Astrocyte (in vitro differentiated cells and primary cell): ENCODE measurements at regions not wholly inside any gene's neighbourhood (a gene's known extent, or its start where the extent isn't known, plus 50 kb on each side); places are given as distances from the start of the nearest gene placed in this dataset.

Experiments
- DNase-seq: peaks from one replicate; pipeline ENCODE4 v3.0.0-alpha.2; 2010; ENCODE audit warnings: low read depth
- FAIRE-seq: peaks from 2 replicates; lab custom pipeline; 2011; peaks lifted over from hg19 to GRCh38; lab: Jason Lieb, UNC
- H2AFZ ChIP-seq: 2 replicates; pipeline ENCODE4 v1.6.0; 2012; ENCODE audit warnings: low read depth, low read length, inconsistent platforms
- H3K27ac ChIP-seq: 2 replicates; pipeline ENCODE4 v1.5.1; 2011; ENCODE audit warnings: low read depth, low read length, inconsistent platforms
- H3K27me3 ChIP-seq: 2 replicates; pipeline ENCODE4 v1.6.0; 2011; ENCODE audit warnings: low read length, inconsistent platforms; ENCODE audit not compliant: insufficient read depth
- H3K36me3 ChIP-seq: 2 replicates; pipeline ENCODE4 v1.5.1; 2011; ENCODE audit warnings: low read length, inconsistent platforms; ENCODE audit not compliant: insufficient read depth
- H3K4me1 ChIP-seq: 2 replicates; pipeline ENCODE4 v1.5.1; 2011; ENCODE audit warnings: low read length, inconsistent platforms; ENCODE audit not compliant: insufficient read depth
- H3K4me2 ChIP-seq: 2 replicates; pipeline ENCODE4 v1.6.0; 2012; ENCODE audit warnings: low read length, inconsistent platforms
- H3K4me3 ChIP-seq: 2 replicates; pipeline ENCODE4 v1.5.1; 2011; ENCODE audit warnings: low read depth, mild to moderate bottlenecking, low read length, inconsistent platforms; ENCODE audit not compliant: insufficient read depth
- H3K79me2 ChIP-seq: 2 replicates; pipeline ENCODE4 v1.6.0; 2012; ENCODE audit warnings: mild to moderate bottlenecking, low read length, inconsistent platforms; ENCODE audit not compliant: insufficient read depth
- H3K9ac ChIP-seq: 2 replicates; pipeline ENCODE4 v1.6.0; 2012; ENCODE audit warnings: mild to moderate bottlenecking, low read length, inconsistent platforms
- H3K9me3 ChIP-seq: 2 replicates; pipeline ENCODE4 v1.5.1; 2012; ENCODE audit warnings: low read depth, mild to moderate bottlenecking, low read length, inconsistent platforms; ENCODE audit not compliant: insufficient read depth
- H4K20me1 ChIP-seq: 2 replicates; pipeline ENCODE4 v1.6.0; 2012; ENCODE audit warnings: low read length, inconsistent platforms; ENCODE audit not compliant: insufficient read depth
- H3K27ac Mint-ChIP-seq: one replicate; pipeline ENCODE4 v1.8.0; 2021; ENCODE audit warnings: mild to moderate bottlenecking, mixed read lengths; ENCODE audit not compliant: unreplicated experiment
- H3K27me3 Mint-ChIP-seq: one replicate; pipeline ENCODE4 v1.8.0; 2021; ENCODE audit warnings: low read depth, mixed read lengths; ENCODE audit not compliant: unreplicated experiment
- H3K36me3 Mint-ChIP-seq: one replicate; pipeline ENCODE4 v1.8.0; 2021; ENCODE audit warnings: low read depth, mixed read lengths; ENCODE audit not compliant: unreplicated experiment
- H3K4me1 Mint-ChIP-seq: one replicate; pipeline ENCODE4 v1.8.0; 2021; ENCODE audit warnings: low read depth, mixed read lengths; ENCODE audit not compliant: unreplicated experiment
- H3K4me3 Mint-ChIP-seq: one replicate; pipeline ENCODE4 v1.8.0; 2021; ENCODE audit warnings: mild to moderate bottlenecking, moderate library complexity, mixed read lengths; ENCODE audit not compliant: unreplicated experiment
- H3K9me3 Mint-ChIP-seq: one replicate; pipeline ENCODE4 v1.8.0; 2021; ENCODE audit warnings: mild to moderate bottlenecking, mixed read lengths; ENCODE audit not compliant: unreplicated experiment
- CTCF ChIP-seq: IDR thresholded peaks from 2 replicates; pipeline ENCODE4 v1.5.1; 2011; ENCODE audit warnings: low read depth, mild to moderate bottlenecking, inconsistent platforms, low read length, moderate library complexity; ENCODE audit not compliant: insufficient read depth
- EZH2 ChIP-seq: IDR thresholded peaks from 2 replicates; pipeline ENCODE4 v1.6.1; 2012; ENCODE audit warnings: mild to moderate bottlenecking, low read length, inconsistent platforms; ENCODE audit not compliant: insufficient read depth

- Histone ChIP-seq H3K27me3 (no peaks in the 10 kb centered on the region), H3K27ac (no peak overlapping the region), H3K9ac (no peak overlapping the region), H3K36me3 (no peaks in the 10 kb centered on the region), H2AFZ (no peak overlapping the region), H3K79me2 (no peaks in the 10 kb centered on the region), H3K4me3 (no peak overlapping the region), H4K20me1 (no peaks in the 10 kb centered on the region), H3K4me2 (no peak overlapping the region), H3K9me3 (no peaks in the 10 kb centered on the region), H3K4me1 (no peaks in the 10 kb centered on the region)
- DNase-seq (no peak), FAIRE-seq (no peak)
- Mint-ChIP-seq H3K4me1 (no peaks in the 10 kb centered on the region), H3K27ac (no peak overlapping the region), H3K9me3 (no peaks in the 10 kb centered on the region), H3K4me3 (no peak overlapping the region), H3K27me3 (no peaks in the 10 kb centered on the region), H3K36me3 (no peaks in the 10 kb centered on the region)
- TF ChIP-seq CTCF: no peak
- no peak for TF ChIP-seq EZH2
Measured at GRCh38 chrX:95703696-95704095, 980.9 kb upstream of the DIAPH2 start.

GRCh38 chrX:95716841-95717240 is 967.8 kb upstream of the DIAPH2 start:
- H4K20me1 ChIP-seq: no peaks in the 10 kb centered on the region
- peak; percentile 63 for FAIRE-seq
- no peak overlapping the region for H2AFZ ChIP-seq
- H3K9ac ChIP-seq: no peak overlapping the region
- no peak overlapping the region for H3K27ac ChIP-seq
- no peak overlapping the region for H3K4me3 Mint-ChIP-seq
- H3K36me3 ChIP-seq: no peaks in the 10 kb centered on the region
- no peaks in the 10 kb centered on the region for H3K4me1 Mint-ChIP-seq
- H3K79me2 ChIP-seq: no peaks in the 10 kb centered on the region
- no peak overlapping the region for H3K27ac Mint-ChIP-seq
- no peak overlapping the region for H3K4me3 ChIP-seq
- no peaks in the 10 kb centered on the region for H3K9me3 Mint-ChIP-seq
- no peaks in the 10 kb centered on the region for H3K4me1 ChIP-seq
- no peak overlapping the region for H3K4me2 ChIP-seq
- H3K9me3 ChIP-seq: no peaks in the 10 kb centered on the region
- H3K27me3 Mint-ChIP-seq: no peaks in the 10 kb centered on the region
- no peak for DNase-seq
- no peaks in the 10 kb centered on the region for H3K36me3 Mint-ChIP-seq
- no peaks in the 10 kb centered on the region for H3K27me3 ChIP-seq
- TF ChIP-seq EZH2 (no peak), CTCF (no peak)

GRCh38 chrX:95718746-95719145 is 965.9 kb upstream of the DIAPH2 start:
- H3K4me3 ChIP-seq: no peak overlapping the region
- H3K4me1 ChIP-seq: no peaks in the 10 kb centered on the region
- TF ChIP-seq EZH2 (no peak), CTCF (no peak)
- H3K27ac ChIP-seq: no peak overlapping the region
- H3K27me3 ChIP-seq: no peaks in the 10 kb centered on the region
- no peaks in the 10 kb centered on the region for H4K20me1 ChIP-seq
- H2AFZ ChIP-seq: no peak overlapping the region
- no peaks in the 10 kb centered on the region for H3K36me3 ChIP-seq
- H3K4me2 ChIP-seq: no peak overlapping the region
- DNase-seq (no peak), FAIRE-seq (no peak)
- Mint-ChIP-seq H3K27me3 (no peaks in the 10 kb centered on the region), H3K36me3 (no peaks in the 10 kb centered on the region), H3K9me3 (no peaks in the 10 kb centered on the region), H3K27ac (no peak overlapping the region), H3K4me1 (no peaks in the 10 kb centered on the region), H3K4me3 (no peak overlapping the region)
- H3K79me2 ChIP-seq: no peaks in the 10 kb centered on the region
- no peaks in the 10 kb centered on the region for H3K9me3 ChIP-seq
- no peak overlapping the region for H3K9ac ChIP-seq
